Lower lobe of right lung (tissue), 2 donors: ENCODE measurements at regions not wholly inside any gene's neighbourhood (a gene's known extent, or its start where the extent isn't known, plus 50 kb on each side); places are given as distances from the start of the nearest gene placed in this dataset.

Source experiments
- ATAC-seq, 2 donors: fragments of 200-7000 bp; cut with Tn5 transposase; one replicate each; pipeline ENCODE4 v1.9.1; 2020 to 2022; ENCODE audit warnings: mild to moderate bottlenecking in 2 of 2, moderate library complexity in 2 of 2
- DNase-seq: peaks from one replicate; pipeline ENCODE4 v3.0.0-alpha.2; 2020
- H3K27ac ChIP-seq: fragments of 200-600 bp; one replicate; pipeline ENCODE4 v1.8.0; 2022
- H3K27me3 ChIP-seq: fragments of 200-600 bp; one replicate; pipeline ENCODE4 v1.8.0; 2022; ENCODE audit warnings: low read depth
- H3K36me3 ChIP-seq: fragments of 200-600 bp; one replicate; pipeline ENCODE4 v1.8.0; 2022; ENCODE audit warnings: mild to moderate bottlenecking
- H3K4me1 ChIP-seq: fragments of 200-600 bp; one replicate; pipeline ENCODE4 v1.8.0; 2022
- H3K4me3 ChIP-seq: fragments of 200-600 bp; one replicate; pipeline ENCODE4 v1.8.0; 2022; ENCODE audit warnings: mild to moderate bottlenecking
- H3K9me3 ChIP-seq: fragments of 200-600 bp; one replicate; pipeline ENCODE4 v1.8.0; 2022
- intact Hi-C: fragments of 100-400 bp; cut with DNase I; formaldehyde crosslinking; loops from one replicate; pipeline ENCODE4 v1.11.0; 2022
- TF ChIP-seq, protein P1 (sequence below): fragments of 200-600 bp; IDR thresholded peaks from one replicate; pipeline ENCODE4 v1.8.0; 2022; ENCODE audit warnings: antibody characterized with exemption, mild to moderate bottlenecking
- donor health status: DM: no; HTN: yes; CAD: no; lungs with severe emphysema.

- Histone ChIP-seq H3K27me3 (no peaks in the 10 kb centered on the region), H3K4me1 (no peaks in the 10 kb centered on the region), H3K9me3 (no peaks in the 10 kb centered on the region), H3K4me3 (no peak overlapping the region), H3K36me3 (no peaks in the 10 kb centered on the region), H3K27ac (no peak overlapping the region)
- ATAC-seq (no peak), DNase-seq (no peak)
- intact Hi-C loops, result no loop called here
- TF ChIP-seq, protein P1, sequence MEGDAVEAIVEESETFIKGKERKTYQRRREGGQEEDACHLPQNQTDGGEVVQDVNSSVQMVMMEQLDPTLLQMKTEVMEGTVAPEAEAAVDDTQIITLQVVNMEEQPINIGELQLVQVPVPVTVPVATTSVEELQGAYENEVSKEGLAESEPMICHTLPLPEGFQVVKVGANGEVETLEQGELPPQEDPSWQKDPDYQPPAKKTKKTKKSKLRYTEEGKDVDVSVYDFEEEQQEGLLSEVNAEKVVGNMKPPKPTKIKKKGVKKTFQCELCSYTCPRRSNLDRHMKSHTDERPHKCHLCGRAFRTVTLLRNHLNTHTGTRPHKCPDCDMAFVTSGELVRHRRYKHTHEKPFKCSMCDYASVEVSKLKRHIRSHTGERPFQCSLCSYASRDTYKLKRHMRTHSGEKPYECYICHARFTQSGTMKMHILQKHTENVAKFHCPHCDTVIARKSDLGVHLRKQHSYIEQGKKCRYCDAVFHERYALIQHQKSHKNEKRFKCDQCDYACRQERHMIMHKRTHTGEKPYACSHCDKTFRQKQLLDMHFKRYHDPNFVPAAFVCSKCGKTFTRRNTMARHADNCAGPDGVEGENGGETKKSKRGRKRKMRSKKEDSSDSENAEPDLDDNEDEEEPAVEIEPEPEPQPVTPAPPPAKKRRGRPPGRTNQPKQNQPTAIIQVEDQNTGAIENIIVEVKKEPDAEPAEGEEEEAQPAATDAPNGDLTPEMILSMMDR, result no peak
These were observed 161.2 kb downstream of the IRS2 start for GRCh38 chr13:109625156-109625555.

- no peaks in the 10 kb centered on the region for H3K9me3 ChIP-seq
- no peaks in the 10 kb centered on the region for H3K4me1 ChIP-seq
- H3K27ac ChIP-seq, result no peak overlapping the region
- intact Hi-C loops, result no loop called here
- no peak overlapping the region for H3K4me3 ChIP-seq
- H3K36me3 ChIP-seq, result no peaks in the 10 kb centered on the region
- no peaks in the 10 kb centered on the region for H3K27me3 ChIP-seq
- TF ChIP-seq, protein P1, result no peak
- ATAC-seq (no peak), DNase-seq (no peak)
These were observed 164.4 kb downstream of the IRS2 start for GRCh38 chr13:109622006-109622405.

- ATAC-seq, result no peak
- TF ChIP-seq, protein P1, result no peak
These were observed 170.5 kb downstream of the IRS2 start for GRCh38 chr13:109615721-109616420.

DNA sequence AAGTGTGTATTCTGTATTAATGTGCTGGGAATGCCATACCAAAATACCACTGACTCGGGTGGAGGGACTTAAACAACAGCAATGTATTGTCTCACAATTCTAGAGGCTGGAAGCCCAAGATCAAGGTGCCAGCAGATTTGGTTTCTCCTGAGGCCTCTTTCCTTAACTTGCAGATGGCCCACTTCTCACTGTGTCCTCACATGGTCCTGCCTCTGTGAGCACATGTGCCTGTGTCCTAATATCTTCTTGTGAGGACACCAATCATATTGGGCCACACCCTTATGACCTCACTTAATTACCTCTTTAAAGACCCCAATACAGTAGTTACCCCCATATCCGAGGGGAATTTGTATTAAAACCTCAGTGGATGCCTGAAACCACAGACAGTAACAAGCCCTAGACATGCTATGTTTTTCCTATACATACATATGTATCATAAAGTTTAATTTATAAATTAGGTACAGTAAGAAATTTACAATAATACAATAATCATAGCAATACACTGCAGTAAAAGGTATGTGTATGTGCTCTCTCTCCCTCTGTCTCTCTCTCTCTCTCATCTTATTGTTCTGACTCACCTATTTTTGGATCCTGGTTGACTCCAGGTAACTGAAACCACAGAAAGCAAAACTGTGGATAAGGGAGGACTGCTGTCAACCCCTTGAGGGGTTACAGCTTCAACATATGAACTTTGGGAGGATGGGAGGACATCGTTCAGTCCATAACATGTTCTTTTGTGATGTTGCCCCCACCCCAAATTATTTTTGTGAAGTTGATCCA is 174.3 kb downstream of the IRS2 start:
- ATAC-seq, result no peak
- no peak for DNase-seq
- intact Hi-C loops, result no loop called here
- no peak overlapping the region for H3K27ac ChIP-seq
- H3K9me3 ChIP-seq, result no peaks in the 10 kb centered on the region
- no peaks in the 10 kb centered on the region for H3K4me1 ChIP-seq
- H3K36me3 ChIP-seq, result no peaks in the 10 kb centered on the region
- no peaks in the 10 kb centered on the region for H3K27me3 ChIP-seq
- TF ChIP-seq, protein P1, result no peak
- H3K4me3 ChIP-seq, result no peak overlapping the region

More at GRCh38 chr13:109615721-109616420, 170.5 kb downstream of the IRS2 start:
- intact Hi-C loops, result no loop called here
- Histone ChIP-seq H3K27ac (no peak overlapping the region), H3K27me3 (no peaks in the 10 kb centered on the region), H3K4me1 (no peaks in the 10 kb centered on the region), H3K4me3 (no peak overlapping the region), H3K36me3 (no peaks in the 10 kb centered on the region), H3K9me3 (no peaks in the 10 kb centered on the region)
- DNase-seq, result no peak

DNA sequence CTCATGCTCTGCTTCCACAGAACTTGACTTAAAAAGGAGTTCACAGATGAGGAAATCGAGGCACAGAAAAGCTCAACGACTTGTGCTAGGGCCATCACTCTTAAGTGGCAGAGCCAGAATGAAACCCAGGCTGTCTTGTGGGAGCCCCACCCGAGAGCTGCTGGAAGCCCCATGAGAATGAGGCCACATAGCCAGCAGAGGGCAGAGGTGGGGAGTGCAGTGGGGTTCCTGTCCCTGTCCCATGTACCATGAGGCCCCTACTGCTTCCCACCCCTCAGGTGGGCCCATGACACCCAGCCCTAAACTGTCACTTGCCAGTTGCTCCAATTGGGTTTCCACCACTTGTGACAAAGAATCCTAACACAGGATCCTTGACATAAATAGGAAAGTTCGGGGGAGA is 175.9 kb downstream of the IRS2 start:
- H3K27me3 ChIP-seq, result no peaks in the 10 kb centered on the region
- no peaks in the 10 kb centered on the region for H3K9me3 ChIP-seq
- peak; percentile 80 to 85 for ATAC-seq
- no peak overlapping the region for H3K27ac ChIP-seq
- intact Hi-C loops, result no loop called here
- no peaks in the 10 kb centered on the region for H3K36me3 ChIP-seq
- H3K4me1 ChIP-seq, result no peaks in the 10 kb centered on the region
- TF ChIP-seq, protein P1, result peak; percentile 45
- DNase-seq, result peak; percentile 69
- H3K4me3 ChIP-seq, result no peak overlapping the region
